ENCODE measurements at regions not wholly inside any gene's neighbourhood (a gene's known extent, or its start where the extent isn't known, plus 50 kb on each side); places are given as distances from the start of the nearest gene placed in this dataset.

DNA sequence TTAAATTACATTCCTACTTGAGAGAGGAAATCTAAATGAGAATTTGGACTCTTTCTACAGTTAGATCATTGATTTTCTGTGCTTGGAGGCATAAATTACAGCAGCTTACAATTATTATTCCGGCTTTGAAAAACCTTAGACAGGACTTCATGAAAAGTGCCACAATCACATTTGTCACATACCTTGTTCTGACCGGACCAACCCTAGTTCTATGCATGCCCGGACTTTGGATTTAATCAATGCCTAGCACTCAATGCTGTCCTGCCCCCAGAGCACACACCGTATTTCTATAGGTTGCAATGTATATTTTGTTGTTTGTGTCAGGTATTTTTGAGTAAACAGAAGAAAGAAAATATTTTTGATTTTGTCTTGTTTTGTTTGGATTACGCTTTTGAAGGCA is 424.7 kb upstream of the PDZRN3 start:
- TF ChIP-seq CTCF (conservative IDR thresholded peaks at IDR 0.05 in 1 of 2, IDR thresholded peaks at IDR 0.05 in 1 of 2; ENCODE audit: extremely low read depth in 1 of 2, insufficient read depth in 1 of 2, low read depth in 1 of 2, low read length in 2 of 2) (no peak), EZH2 (IDR thresholded peaks at IDR 0.05; ENCODE audit: borderline replicate concordance, low read length) (no peak)
